Type B pancreatic cell (in vitro differentiated cells): ENCODE measurements at regions not wholly inside any gene's neighbourhood (a gene's known extent, or its start where the extent isn't known, plus 50 kb on each side); places are given as distances from the start of the nearest gene placed in this dataset.

Experiments
- DNase-seq: peaks from one replicate; pipeline ENCODE4 v3.0.0; 2021; ENCODE audit warnings: mixed read lengths; ENCODE audit not compliant: unreplicated experiment; ENCODE audit errors: extremely low spot score
- H3K27ac Mint-ChIP-seq: 2 replicates; pipeline ENCODE4 v1.8.0; 2021; ENCODE audit warnings: mild to moderate bottlenecking, mixed read lengths
- H3K27me3 Mint-ChIP-seq: 2 replicates; pipeline ENCODE4 v1.8.0; 2021; ENCODE audit warnings: mixed read lengths
- H3K36me3 Mint-ChIP-seq: 2 replicates; pipeline ENCODE4 v1.8.0; 2021; ENCODE audit warnings: mixed read lengths
- H3K4me1 Mint-ChIP-seq: one replicate; pipeline ENCODE4 v1.8.0; 2021; ENCODE audit warnings: mixed read lengths; ENCODE audit not compliant: unreplicated experiment
- H3K4me3 Mint-ChIP-seq: 2 replicates; pipeline ENCODE4 v1.8.0; 2021; ENCODE audit warnings: mild to moderate bottlenecking, mixed read lengths
- H3K9me3 Mint-ChIP-seq: 2 replicates; pipeline ENCODE4 v1.8.0; 2021; ENCODE audit warnings: mixed read lengths
- CTCF ChIP-seq: fragments of 200-600 bp; sonication (generic); conservative IDR thresholded peaks from 2 replicates; pipeline ENCODE4 v1.5.0; 2021; ENCODE audit warnings: antibody characterized with exemption, mild to moderate bottlenecking

- Mint-ChIP-seq H3K36me3 (no peaks in the 10 kb centered on the region), H3K4me3 (no peak overlapping the region), H3K27ac (no peak overlapping the region), H3K27me3 (no peaks in the 10 kb centered on the region), H3K9me3 (no peaks in the 10 kb centered on the region), H3K4me1 (peaks cover 4% of the 10 kb centered on the region)
- no peak for DNase-seq
- TF ChIP-seq CTCF, result no peak
These were observed 174.0 kb downstream of the ARL4C start for GRCh38 chr2:234322766-234323465.

- TF ChIP-seq CTCF, result no peak
- Mint-ChIP-seq H3K4me3 (no peak overlapping the region), H3K27ac (no peak overlapping the region), H3K27me3 (no peaks in the 10 kb centered on the region), H3K4me1 (no peaks in the 10 kb centered on the region), H3K36me3 (no peaks in the 10 kb centered on the region), H3K9me3 (no peaks in the 10 kb centered on the region)
- no peak for DNase-seq
These were observed 176.8 kb downstream of the ARL4C start for GRCh38 chr2:234320066-234320465.

- H3K27me3 Mint-ChIP-seq, result no peaks in the 10 kb centered on the region
- no peak overlapping the region for H3K27ac Mint-ChIP-seq
- DNase-seq, result no peak
- no peaks in the 10 kb centered on the region for H3K9me3 Mint-ChIP-seq
- TF ChIP-seq CTCF, result no peak
- no peak overlapping the region for H3K4me3 Mint-ChIP-seq
- no peaks in the 10 kb centered on the region for H3K36me3 Mint-ChIP-seq
- H3K4me1 Mint-ChIP-seq, result no peaks in the 10 kb centered on the region
These were observed 178.5 kb downstream of the ARL4C start for GRCh38 chr2:234318361-234318760.

- no peak for TF ChIP-seq CTCF
- peaks cover 8% of the 10 kb centered on the region for H3K9me3 Mint-ChIP-seq
- H3K4me1 Mint-ChIP-seq, result peaks cover 4% of the 10 kb centered on the region
- no peaks in the 10 kb centered on the region for H3K36me3 Mint-ChIP-seq
- H3K27me3 Mint-ChIP-seq, result no peaks in the 10 kb centered on the region
- no peak overlapping the region for H3K27ac Mint-ChIP-seq
- no peak overlapping the region for H3K4me3 Mint-ChIP-seq
- no peak for DNase-seq
These were observed 183.3 kb downstream of the ARL4C start for GRCh38 chr2:234313558-234313957.

GRCh38 chr2:234310166-234310565 lies 186.7 kb downstream of the ARL4C start:
- H3K27ac Mint-ChIP-seq, result no peak overlapping the region
- TF ChIP-seq CTCF, result no peak
- no peak for DNase-seq
- no peaks in the 10 kb centered on the region for H3K36me3 Mint-ChIP-seq
- H3K27me3 Mint-ChIP-seq, result no peaks in the 10 kb centered on the region
- H3K4me3 Mint-ChIP-seq, result no peak overlapping the region
- peaks cover 8% of the 10 kb centered on the region for H3K9me3 Mint-ChIP-seq
- peaks cover 16% of the 10 kb centered on the region for H3K4me1 Mint-ChIP-seq

- Mint-ChIP-seq H3K4me3 (no peak overlapping the region), H3K36me3 (no peaks in the 10 kb centered on the region), H3K27ac (no peak overlapping the region), H3K9me3 (peaks cover 8% of the 10 kb centered on the region), H3K4me1 (peaks cover 23% of the 10 kb centered on the region), H3K27me3 (no peaks in the 10 kb centered on the region)
- DNase-seq, result no peak
- TF ChIP-seq CTCF, result no peak
These were observed 187.4 kb downstream of the ARL4C start for GRCh38 chr2:234309431-234309830.
